OCI-LY1 (cell line): ENCODE measurements at regions not wholly inside any gene's neighbourhood (a gene's known extent, or its start where the extent isn't known, plus 50 kb on each side); places are given as distances from the start of the nearest gene placed in this dataset.
"Not testable (repeated sequence)": the region's sequence is repeated elsewhere in the genome, so short reads cannot be mapped to it uniquely, and the experiment has no call there.

Source experiments
- H2AFZ ChIP-seq: fragments of 200-600 bp; sonication (generic), shearing (Covaris generic); 2 replicates; pipeline ENCODE4 v1.6.0; 2014; ENCODE audit warnings: antibody characterized with exemption, mild to moderate bottlenecking, low read length
- H3F3A ChIP-seq: fragments of 200-600 bp; sonication (generic), shearing (Covaris generic); 2 replicates; pipeline ENCODE4 v1.6.0; 2014; ENCODE audit warnings: mild to moderate bottlenecking, antibody characterized with exemption, low read length, moderate library complexity; ENCODE audit not compliant: insufficient read depth
- H3K27ac ChIP-seq: fragments of 200-600 bp; sonication (generic); 2 replicates; pipeline ENCODE4 v1.5.1; 2014; ENCODE audit warnings: low read length, mixed run types, mild to moderate bottlenecking, low read depth; ENCODE audit not compliant: poor library complexity, severe bottlenecking
- H3K27me3 ChIP-seq: fragments of 200-600 bp; sonication (generic); 2 replicates; pipeline ENCODE4 v1.6.0; 2014; ENCODE audit warnings: antibody characterized with exemption, mild to moderate bottlenecking, low read length, moderate library complexity; ENCODE audit not compliant: insufficient read depth
- H3K36me3 ChIP-seq: fragments of 200-600 bp; sonication (generic); 2 replicates; pipeline ENCODE4 v1.6.1; 2014; ENCODE audit warnings: mild to moderate bottlenecking, antibody characterized with exemption, low read length, moderate library complexity, mixed read lengths; ENCODE audit not compliant: insufficient read depth
- H3K4me1 ChIP-seq: fragments of 200-600 bp; sonication (generic); 2 replicates; pipeline ENCODE4 v1.5.1; 2014; ENCODE audit warnings: mild to moderate bottlenecking, low read length, moderate library complexity; ENCODE audit not compliant: insufficient read depth, severe bottlenecking
- H3K4me2 ChIP-seq: fragments of 200-600 bp; sonication (generic), shearing (Covaris generic); 2 replicates; pipeline ENCODE4 v1.6.1; 2014; ENCODE audit warnings: low read length
- H3K4me3 ChIP-seq: fragments of 200-600 bp; sonication (generic); 2 replicates; pipeline ENCODE4 v1.5.1; 2014; ENCODE audit warnings: low read length, low read depth, mild to moderate bottlenecking, mixed read lengths; ENCODE audit not compliant: poor library complexity, severe bottlenecking
- H3K79me2 ChIP-seq: fragments of 200-600 bp; shearing (Covaris generic); 2 replicates; pipeline ENCODE4 v1.6.1; 2016; ENCODE audit warnings: mixed run types, low read length, mixed read lengths; ENCODE audit not compliant: insufficient read depth
- H3K9ac ChIP-seq: fragments of 200-600 bp; sonication (generic), shearing (Covaris generic); 2 replicates; pipeline ENCODE4 v1.6.1; 2014; ENCODE audit warnings: mild to moderate bottlenecking, low read length, mixed read lengths
- H3K9me2 ChIP-seq: fragments of 200-600 bp; sonication (generic), shearing (Covaris generic); 2 replicates; pipeline ENCODE4 v1.6.1; 2014; ENCODE audit warnings: low read depth, mild to moderate bottlenecking, low read length, mixed read lengths
- H3K9me3 ChIP-seq: fragments of 200-600 bp; shearing (Covaris generic); 2 replicates; pipeline ENCODE4 v1.6.1; 2014; ENCODE audit warnings: low read length, mixed read lengths
- H4K20me1 ChIP-seq: fragments of 200-600 bp; sonication (generic), shearing (Covaris generic); 2 replicates; pipeline ENCODE4 v1.6.0; 2016; ENCODE audit warnings: mild to moderate bottlenecking, low read length; ENCODE audit not compliant: insufficient read depth

GRCh38 chr9:41565572-41565971 is 376.5 kb upstream of the ZNG1F start:
- not testable (repeated sequence) for H3K27ac ChIP-seq, H3K4me2 ChIP-seq, H3K36me3 ChIP-seq, H3K79me2 ChIP-seq, H3K9me3 ChIP-seq, H2AFZ ChIP-seq, H3K4me1 ChIP-seq, H3K4me3 ChIP-seq, H3K27me3 ChIP-seq, H3F3A ChIP-seq, H4K20me1 ChIP-seq, H3K9me2 ChIP-seq, H3K9ac ChIP-seq
